ENCODE measurements at regions not wholly inside any gene's neighbourhood (a gene's known extent, or its start where the extent isn't known, plus 50 kb on each side); places are given as distances from the start of the nearest gene placed in this dataset.

GRCh38 chr5:117652958-117653280 is 1078.3 kb upstream of the SEMA6A start:
- no peak overlapping the region for H3K27ac ChIP-seq
- no peaks in the 10 kb centered on the region for H3K4me1 ChIP-seq
- no peaks in the 10 kb centered on the region for H3K9me3 ChIP-seq
- H3K36me3 ChIP-seq = no peaks in the 10 kb centered on the region
- ATAC-seq = no peak
- no peaks in the 10 kb centered on the region for H3K27me3 ChIP-seq
- TF ChIP-seq, protein P1, sequence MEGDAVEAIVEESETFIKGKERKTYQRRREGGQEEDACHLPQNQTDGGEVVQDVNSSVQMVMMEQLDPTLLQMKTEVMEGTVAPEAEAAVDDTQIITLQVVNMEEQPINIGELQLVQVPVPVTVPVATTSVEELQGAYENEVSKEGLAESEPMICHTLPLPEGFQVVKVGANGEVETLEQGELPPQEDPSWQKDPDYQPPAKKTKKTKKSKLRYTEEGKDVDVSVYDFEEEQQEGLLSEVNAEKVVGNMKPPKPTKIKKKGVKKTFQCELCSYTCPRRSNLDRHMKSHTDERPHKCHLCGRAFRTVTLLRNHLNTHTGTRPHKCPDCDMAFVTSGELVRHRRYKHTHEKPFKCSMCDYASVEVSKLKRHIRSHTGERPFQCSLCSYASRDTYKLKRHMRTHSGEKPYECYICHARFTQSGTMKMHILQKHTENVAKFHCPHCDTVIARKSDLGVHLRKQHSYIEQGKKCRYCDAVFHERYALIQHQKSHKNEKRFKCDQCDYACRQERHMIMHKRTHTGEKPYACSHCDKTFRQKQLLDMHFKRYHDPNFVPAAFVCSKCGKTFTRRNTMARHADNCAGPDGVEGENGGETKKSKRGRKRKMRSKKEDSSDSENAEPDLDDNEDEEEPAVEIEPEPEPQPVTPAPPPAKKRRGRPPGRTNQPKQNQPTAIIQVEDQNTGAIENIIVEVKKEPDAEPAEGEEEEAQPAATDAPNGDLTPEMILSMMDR (IDR thresholded peaks at IDR 0.05) = no peak
- TF ChIP-seq POLR2AphosphoS5 (IDR thresholded peaks at IDR 0.05) (no peak), EP300 (IDR thresholded peaks at IDR 0.05) (no peak), POLR2A (IDR thresholded peaks at IDR 0.05) (no peak)
- no peak overlapping the region for H3K4me3 ChIP-seq
- WGBS, 2 donors (ENCODE audit: low coverage in 1 of 2) = 93 to 100% methylated on average over 2 to 3 of the region's 3 CpGs

DNA sequence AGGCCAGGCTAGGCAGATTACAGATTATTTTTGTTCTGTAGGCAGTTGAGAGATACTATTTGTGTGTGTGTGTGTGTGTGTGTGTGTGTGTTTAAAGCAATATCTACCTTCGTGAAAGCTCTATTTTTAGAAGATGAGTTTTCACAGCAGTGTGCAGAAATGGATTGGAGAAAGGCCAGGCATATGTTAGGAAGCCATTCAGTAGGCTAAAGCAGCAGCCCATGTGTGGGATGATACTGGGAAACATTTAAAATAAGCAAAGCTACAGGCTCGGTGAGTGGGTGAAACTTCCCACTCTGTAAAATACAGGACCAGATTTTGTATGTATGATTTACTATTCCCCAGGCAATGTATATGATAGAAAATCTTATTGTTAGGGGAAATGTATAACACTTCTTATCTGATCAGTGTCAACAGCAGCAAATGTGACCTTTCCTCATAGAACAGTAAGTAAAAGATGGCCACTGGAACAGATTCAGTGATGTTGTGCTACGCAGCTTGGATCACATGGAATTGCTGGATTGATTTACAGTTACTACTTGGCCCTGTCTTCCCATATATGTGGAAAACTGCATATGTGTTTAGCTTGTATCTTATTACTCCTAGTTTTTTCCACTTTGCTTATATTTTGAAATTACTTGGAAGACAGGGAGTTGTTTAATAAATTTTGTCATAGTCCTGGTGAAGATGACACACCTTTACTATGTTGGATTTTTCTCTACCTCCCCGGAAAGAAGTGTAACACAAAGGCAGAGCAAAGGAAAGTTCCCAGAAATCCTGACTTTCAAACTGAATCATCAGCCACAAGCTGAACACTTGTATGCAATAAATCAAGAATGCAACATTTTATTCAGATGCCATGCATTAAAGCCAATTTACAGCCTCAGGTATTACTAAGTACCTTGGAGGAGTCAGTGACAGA is 1077.7 kb upstream of the SEMA6A start:
- no peaks in the 10 kb centered on the region for H3K9me3 ChIP-seq
- no peak overlapping the region for H3K27ac ChIP-seq
- ATAC-seq = no peak
- TF ChIP-seq POLR2A (IDR thresholded peaks at IDR 0.05) (no peak), EP300 (IDR thresholded peaks at IDR 0.05) (no peak), POLR2AphosphoS5 (IDR thresholded peaks at IDR 0.05) (no peak)
- TF ChIP-seq, protein P1 (IDR thresholded peaks at IDR 0.05) = no peak
- H3K4me1 ChIP-seq = no peaks in the 10 kb centered on the region
- H3K36me3 ChIP-seq = no peaks in the 10 kb centered on the region
- H3K4me3 ChIP-seq = no peak overlapping the region
- no peaks in the 10 kb centered on the region for H3K27me3 ChIP-seq
- WGBS, 2 donors (ENCODE audit: low coverage in 1 of 2) = 53 to 54% methylated on average over 4 of the region's 4 CpGs

DNA sequence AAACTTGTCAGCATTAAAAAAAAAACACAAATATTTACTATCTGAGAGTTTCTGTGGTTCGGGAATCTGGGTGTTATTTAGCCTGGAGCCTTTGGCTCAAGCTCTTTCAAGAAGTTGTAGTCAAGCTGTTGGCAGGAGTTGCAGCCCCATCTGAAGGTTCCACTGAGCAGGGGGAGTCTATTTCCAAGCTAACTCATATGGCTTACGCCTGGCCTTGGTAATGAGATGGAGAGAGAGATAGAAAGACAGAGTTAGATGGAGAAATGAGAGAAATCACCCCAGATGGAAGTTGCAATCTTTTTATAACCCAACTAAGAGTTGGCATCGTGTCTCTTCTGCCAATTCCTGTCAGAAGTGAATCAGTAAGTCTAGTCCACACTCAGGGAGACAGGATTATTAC is 1075.2 kb upstream of the SEMA6A start:
- no peak overlapping the region for H3K27ac ChIP-seq
- no peaks in the 10 kb centered on the region for H3K27me3 ChIP-seq
- no peaks in the 10 kb centered on the region for H3K4me1 ChIP-seq
- WGBS, 2 donors (ENCODE audit: low coverage in 1 of 2) = 95 to 100% methylated on average over 1 to 3 of the region's 3 CpGs
- TF ChIP-seq, protein P1 (IDR thresholded peaks at IDR 0.05) = no peak
- TF ChIP-seq POLR2A (IDR thresholded peaks at IDR 0.05) (no peak), POLR2AphosphoS5 (IDR thresholded peaks at IDR 0.05) (no peak), EP300 (IDR thresholded peaks at IDR 0.05) (no peak)
- H3K9me3 ChIP-seq = no peaks in the 10 kb centered on the region
- no peak for ATAC-seq
- H3K36me3 ChIP-seq = no peaks in the 10 kb centered on the region
- no peak overlapping the region for H3K4me3 ChIP-seq

- Histone ChIP-seq H3K4me3 (no peak overlapping the region), H3K36me3 (no peaks in the 10 kb centered on the region), H3K9me3 (no peaks in the 10 kb centered on the region), H3K27ac (no peak overlapping the region), H3K4me1 (no peaks in the 10 kb centered on the region), H3K27me3 (no peaks in the 10 kb centered on the region)
- TF ChIP-seq POLR2A (IDR thresholded peaks at IDR 0.05) = no peak
- TF ChIP-seq, protein P1 (IDR thresholded peaks at IDR 0.05) = no peak
- TF ChIP-seq POLR2AphosphoS5 (IDR thresholded peaks at IDR 0.05) = no peak
- TF ChIP-seq EP300 (IDR thresholded peaks at IDR 0.05) = no peak
- no peak for ATAC-seq
Observed at GRCh38 chr5:117645400-117645799, 1070.8 kb upstream of the SEMA6A start.

DNA sequence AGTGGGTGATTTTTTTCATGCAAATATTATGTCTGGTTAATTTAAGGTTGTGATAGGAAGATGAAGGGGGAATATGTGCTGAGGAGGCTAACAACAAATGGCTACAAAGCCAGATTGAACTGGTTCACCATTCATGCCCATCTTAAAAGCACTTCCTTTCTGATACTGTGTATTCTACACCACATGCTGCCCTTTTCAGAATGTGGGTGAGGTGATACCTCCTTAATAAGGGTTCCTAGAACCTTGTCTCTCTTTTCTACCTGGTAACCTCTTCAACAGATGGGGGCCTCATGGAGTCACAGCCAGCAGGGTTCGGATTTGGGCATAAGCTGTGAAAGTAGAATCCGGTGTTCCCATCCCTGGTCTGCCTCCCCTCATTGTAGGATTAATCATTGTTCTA is 1064.0 kb upstream of the SEMA6A start:
- Histone ChIP-seq H3K27ac (no peak overlapping the region), H3K4me3 (no peak overlapping the region), H3K36me3 (no peaks in the 10 kb centered on the region), H3K4me1 (no peaks in the 10 kb centered on the region), H3K9me3 (no peaks in the 10 kb centered on the region), H3K27me3 (no peaks in the 10 kb centered on the region)
- TF ChIP-seq, protein P1 (IDR thresholded peaks at IDR 0.05) = no peak
- no peak for TF ChIP-seq POLR2A (IDR thresholded peaks at IDR 0.05)
- TF ChIP-seq EP300 (IDR thresholded peaks at IDR 0.05) = no peak
- no peak for TF ChIP-seq POLR2AphosphoS5 (IDR thresholded peaks at IDR 0.05)
- 86 to 93% methylated on average over 2 of the region's 2 CpGs for WGBS, 2 donors (ENCODE audit: low coverage in 1 of 2)
- ATAC-seq = no peak
